HG02970 (cell line): ENCODE measurements at regions not wholly inside any gene's neighbourhood (a gene's known extent, or its start where the extent isn't known, plus 50 kb on each side); places are given as distances from the start of the nearest gene placed in this dataset.
"Not testable (repeated sequence)": the region's sequence is repeated elsewhere in the genome, so short reads cannot be mapped to it uniquely, and the experiment has no call there.

Experiments used
- ATAC-seq: cut with Tn5 transposase; IDR thresholded peaks from one replicate; pipeline ENCODE4 v1.9.1; 2021; ENCODE audit warnings: mild to moderate bottlenecking, moderate library complexity, moderate number of reproducible peaks; ENCODE audit not compliant: unreplicated experiment, low FRiP score

- no peak for ATAC-seq
Measured at GRCh38 chr9:82052081-82052480, 63.5 kb downstream of the SPATA31D1 start.

- ATAC-seq: no peak
Measured at GRCh38 chr9:82054264-82055015, 65.9 kb downstream of the SPATA31D1 start.

- no peak for ATAC-seq
Measured at GRCh38 chr9:82057805-82058204, 69.2 kb downstream of the SPATA31D1 start.

GRCh38 chr9:82061801-82062200 lies 73.2 kb downstream of the SPATA31D1 start:
- not testable (repeated sequence) for ATAC-seq

GRCh38 chr9:82062245-82062644 lies 73.7 kb downstream of the SPATA31D1 start:
- no peak for ATAC-seq

GRCh38 chr9:82073551-82074543 lies 85.3 kb downstream of the SPATA31D1 start:
- no peak for ATAC-seq

- no peak for ATAC-seq
Measured at GRCh38 chr9:82080265-82080664, 91.7 kb downstream of the SPATA31D1 start.

GRCh38 chr9:82081496-82081895 lies 92.9 kb downstream of the SPATA31D1 start:
- no peak for ATAC-seq

- no peak for ATAC-seq
Measured at GRCh38 chr9:82082563-82082962, 94.0 kb downstream of the SPATA31D1 start.

- ATAC-seq: no peak
Measured at GRCh38 chr9:82088591-82088990, 100.0 kb downstream of the SPATA31D1 start.

- ATAC-seq: no peak
Measured at GRCh38 chr9:82090046-82090445, 101.5 kb downstream of the SPATA31D1 start.

- ATAC-seq: no peak
Measured at GRCh38 chr9:82091100-82091499, 102.5 kb downstream of the SPATA31D1 start.

- no peak for ATAC-seq
Measured at GRCh38 chr9:82091610-82092009, 103.0 kb downstream of the SPATA31D1 start.

- ATAC-seq: no peak
Measured at GRCh38 chr9:82101475-82101874, 112.9 kb downstream of the SPATA31D1 start.

GRCh38 chr9:82104252-82104651 lies 115.7 kb downstream of the SPATA31D1 start:
- no peak for ATAC-seq

GRCh38 chr9:82105729-82106128 lies 117.2 kb downstream of the SPATA31D1 start:
- ATAC-seq: no peak

- ATAC-seq: no peak
Measured at GRCh38 chr9:82106536-82106935, 118.0 kb downstream of the SPATA31D1 start.

- no peak for ATAC-seq
Measured at GRCh38 chr9:82108474-82108873, 119.9 kb downstream of the SPATA31D1 start.

- no peak for ATAC-seq
Measured at GRCh38 chr9:82108941-82109340, 120.4 kb downstream of the SPATA31D1 start.

- no peak for ATAC-seq
Measured at GRCh38 chr9:82109626-82110025, 121.1 kb downstream of the SPATA31D1 start.

- no peak for ATAC-seq
Measured at GRCh38 chr9:82110881-82111280, 122.3 kb downstream of the SPATA31D1 start.
